Right atrium auricular region (tissue), 2 donors: ENCODE measurements at regions not wholly inside any gene's neighbourhood (a gene's known extent, or its start where the extent isn't known, plus 50 kb on each side); places are given as distances from the start of the nearest gene placed in this dataset.

Source experiments
- DNase-seq: peaks from one replicate; pipeline ENCODE4 v3.0.0-alpha.2; 2019; ENCODE audit warnings: low spot score
- H3K27ac ChIP-seq, 2 donors: fragments of 200-600 bp; sonication (generic); 1 replicate in 1 of 2; 2 replicates in 1 of 2; pipeline ENCODE4 v1.5.1; 2016 to 2019
- H3K27me3 ChIP-seq, 2 donors: fragments of 200-600 bp; sonication (generic); one replicate each; pipeline versions ENCODE4 v1.5.1 to v1.6.0; 2017 to 2019
- H3K36me3 ChIP-seq: fragments of 200-600 bp; sonication (generic); one replicate; pipeline ENCODE4 v1.5.1; 2016
- H3K4me1 ChIP-seq, 2 donors: fragments of 200-600 bp; sonication (generic); one replicate each; pipeline versions ENCODE4 v1.5.1 to v1.6.0; 2017 to 2019
- H3K4me3 ChIP-seq, 2 donors: fragments of 200-600 bp; sonication (generic); 1 replicate in 1 of 2; 2 replicates in 1 of 2; pipeline ENCODE4 v1.5.1; 2017 to 2019; ENCODE audit warnings: mild to moderate bottlenecking in 1 of 2, moderate library complexity in 1 of 2
- H3K9me3 ChIP-seq, 2 donors: fragments of 200-600 bp; sonication (generic); one replicate each; pipeline ENCODE4 v1.5.1; 2019
- CTCF ChIP-seq, 2 donors: fragments of 200-600 bp; sonication (generic); IDR thresholded peaks; one replicate each; pipeline ENCODE4 v1.5.1; 2019; ENCODE audit warnings: antibody characterized with exemption in 2 of 2

- no peak for TF ChIP-seq CTCF (IDR thresholded peaks at IDR 0.05)
- H3K4me3 ChIP-seq: no peak overlapping the region
- no peaks in the 10 kb centered on the region for H3K9me3 ChIP-seq
- no peaks in the 10 kb centered on the region for H3K4me1 ChIP-seq
- no peaks in the 10 kb centered on the region for H3K36me3 ChIP-seq
- no peak for DNase-seq
- H3K27me3 ChIP-seq: no peaks in the 10 kb centered on the region
- H3K27ac ChIP-seq: no peak overlapping the region
These were observed 727.9 kb upstream of the KCND2 start for GRCh38 chr7:119545118-119545517.

GRCh38 chr7:119555788-119556187 lies 717.2 kb upstream of the KCND2 start:
- no peaks in the 10 kb centered on the region for H3K4me1 ChIP-seq
- no peaks in the 10 kb centered on the region for H3K36me3 ChIP-seq
- DNase-seq: no peak
- H3K27me3 ChIP-seq: no peaks in the 10 kb centered on the region
- no peak overlapping the region for H3K4me3 ChIP-seq
- no peaks in the 10 kb centered on the region for H3K9me3 ChIP-seq
- TF ChIP-seq CTCF (IDR thresholded peaks at IDR 0.05): no peak
- no peak overlapping the region for H3K27ac ChIP-seq

GRCh38 chr7:119556436-119556835 lies 716.5 kb upstream of the KCND2 start:
- DNase-seq: no peak
- no peaks in the 10 kb centered on the region for H3K27me3 ChIP-seq
- no peak overlapping the region for H3K4me3 ChIP-seq
- no peaks in the 10 kb centered on the region for H3K36me3 ChIP-seq
- no peak overlapping the region for H3K27ac ChIP-seq
- no peaks in the 10 kb centered on the region for H3K9me3 ChIP-seq
- H3K4me1 ChIP-seq: no peaks in the 10 kb centered on the region
- TF ChIP-seq CTCF (IDR thresholded peaks at IDR 0.05): no peak

GRCh38 chr7:119561751-119562150 lies 711.2 kb upstream of the KCND2 start:
- Histone ChIP-seq H3K27ac (no peak overlapping the region), H3K36me3 (no peaks in the 10 kb centered on the region), H3K4me3 (no peak overlapping the region), H3K4me1 (no peaks in the 10 kb centered on the region), H3K27me3 (no peaks in the 10 kb centered on the region), H3K9me3 (no peaks in the 10 kb centered on the region)
- no peak for DNase-seq
- no peak for TF ChIP-seq CTCF (IDR thresholded peaks at IDR 0.05)

GRCh38 chr7:119562839-119563238 lies 710.1 kb upstream of the KCND2 start:
- Histone ChIP-seq H3K4me1 (no peaks in the 10 kb centered on the region), H3K27ac (no peak overlapping the region), H3K27me3 (no peaks in the 10 kb centered on the region), H3K36me3 (no peaks in the 10 kb centered on the region), H3K4me3 (no peak overlapping the region), H3K9me3 (no peaks in the 10 kb centered on the region)
- DNase-seq: no peak
- no peak for TF ChIP-seq CTCF (IDR thresholded peaks at IDR 0.05)

- Histone ChIP-seq H3K4me1 (no peaks in the 10 kb centered on the region), H3K27me3 (no peaks in the 10 kb centered on the region), H3K27ac (no peak overlapping the region), H3K4me3 (no peak overlapping the region), H3K36me3 (no peaks in the 10 kb centered on the region), H3K9me3 (no peaks in the 10 kb centered on the region)
- DNase-seq: no peak
- TF ChIP-seq CTCF (IDR thresholded peaks at IDR 0.05): no peak
These were observed 701.3 kb upstream of the KCND2 start for GRCh38 chr7:119571666-119572065.
